PC-3 (cell line): ENCODE measurements at regions not wholly inside any gene's neighbourhood (a gene's known extent, or its start where the extent isn't known, plus 50 kb on each side); places are given as distances from the start of the nearest gene placed in this dataset.

Experiments
- ATAC-seq: fragments of 200-7000 bp; cut with Tn5 transposase; 2 replicates; pipeline ENCODE4 v1.9.1; 2020; ENCODE audit warnings: mild to moderate bottlenecking, moderate library complexity
- BruUV-seq: library from RNA; stranded (reverse); fragments of 400-500 nt; replicated peaks from 2 replicates; lab custom pipeline; 2021; lab: Mats Ljungman, UMichigan
- CTCF ChIA-PET: fragments of 300-600 bp; sonication (Branson Sonifier 250); formaldehyde crosslinking; loops from one replicate; lab custom pipeline; 2022; ENCODE audit warnings: antibody characterized with exemption; lab: Charles Lee
- POLR2A ChIA-PET: fragments of 300-600 bp; sonication (Branson Sonifier 250); formaldehyde crosslinking; loops from one replicate; lab custom pipeline; 2022; ENCODE audit warnings: antibody characterized with exemption; ENCODE audit not compliant: unreplicated experiment; lab: Charles Lee
- DNase-seq: peaks from one replicate; pipeline ENCODE4 v3.0.0-alpha.2; 2015
- H2AFZ ChIP-seq: fragments of 300-600 bp; sonication (generic); 2 replicates; pipeline ENCODE4 v1.6.0; 2016; ENCODE audit warnings: antibody characterized with exemption, low read length
- H3F3A ChIP-seq: fragments of 300-600 bp; sonication (generic); one replicate; pipeline ENCODE4 v1.6.0; 2017; ENCODE audit warnings: antibody characterized with exemption, low read length, control low read depth, mild to moderate bottlenecking; ENCODE audit not compliant: unreplicated experiment
- H3K27ac ChIP-seq: fragments of 300-600 bp; sonication (generic); 2 replicates; pipeline ENCODE4 v1.5.1; 2016; ENCODE audit warnings: mild to moderate bottlenecking, low read length
- H3K27me3 ChIP-seq: fragments of 300-600 bp; sonication (generic); 2 replicates; pipeline ENCODE4 v1.6.1; 2016; ENCODE audit warnings: low read length, mixed read lengths
- H3K36me3 ChIP-seq: fragments of 300-600 bp; sonication (generic); 2 replicates; pipeline ENCODE4 v1.6.1; 2016; ENCODE audit warnings: low read depth, mixed run types, low read length, mixed read lengths
- H3K4me1 ChIP-seq: fragments of 300-600 bp; sonication (generic); 2 replicates; pipeline ENCODE4 v1.5.1; 2016; ENCODE audit warnings: low read length; ENCODE audit not compliant: insufficient read depth
- H3K4me2 ChIP-seq: fragments of 300-600 bp; sonication (generic); 2 replicates; pipeline ENCODE4 v1.6.0; 2016; ENCODE audit warnings: low read length
- H3K4me3 ChIP-seq: fragments of 300-600 bp; sonication (generic); 2 replicates; pipeline ENCODE4 v1.5.1; 2016; ENCODE audit warnings: mild to moderate bottlenecking, low read length, mixed read lengths
- H3K79me2 ChIP-seq: fragments of 300-600 bp; sonication (generic); 2 replicates; pipeline ENCODE4 v1.6.1; 2017; ENCODE audit warnings: low read length, mixed read lengths
- H3K9ac ChIP-seq: fragments of 300-600 bp; sonication (generic); 2 replicates; pipeline ENCODE4 v1.6.0; 2016; ENCODE audit warnings: mild to moderate bottlenecking, low read length
- H3K9me2 ChIP-seq: fragments of 300-600 bp; sonication (generic); replicated peaks from 2 replicates; pipeline ENCODE4 v1.6.1; 2016; ENCODE audit warnings: mixed run types, low read length, mixed read lengths
- H3K9me3 ChIP-seq: fragments of 300-600 bp; sonication (generic); 2 replicates; pipeline ENCODE4 v1.6.1; 2016; ENCODE audit warnings: low read length, mixed read lengths
- H4K20me1 ChIP-seq: fragments of 300-600 bp; sonication (generic); 2 replicates; pipeline ENCODE4 v1.6.1; 2016; ENCODE audit warnings: low read length, mixed read lengths
- CTCF ChIP-seq: fragments of 300-600 bp; sonication (generic); conservative IDR thresholded peaks from 2 replicates; pipeline ENCODE4 v1.5.1; 2017; ENCODE audit warnings: antibody characterized with exemption, low read depth, mild to moderate bottlenecking, low read length
- EZH2 ChIP-seq: fragments of 300-600 bp; sonication (generic); IDR thresholded peaks from one replicate; pipeline ENCODE4 v1.6.1; 2017; ENCODE audit warnings: antibody characterized with exemption, mild to moderate bottlenecking, low read length; ENCODE audit not compliant: unreplicated experiment
- EZH2phosphoT487 ChIP-seq: fragments of 300-600 bp; sonication (generic); IDR thresholded peaks from 2 replicates; pipeline ENCODE4 v1.6.1; 2018; ENCODE audit warnings: mild to moderate bottlenecking, antibody characterized with exemption, low read length, borderline replicate concordance
- intact Hi-C: fragments of 100-400 bp; cut with micrococcal nuclease; formaldehyde crosslinking; loops from 2 replicates; pipeline ENCODE4 v1.9.0; 2023

GRCh38 chr3:148205977-148206376 is 491.7 kb upstream of the AGTR1 start:
- H3K4me2 ChIP-seq: no peak overlapping the region
- ChIA-PET POLR2A (no interaction called here), CTCF (no interaction called here)
- no peaks in the 10 kb centered on the region for H3K4me1 ChIP-seq
- BruUV-seq: no TSS peak
- H3K9ac ChIP-seq: no peak overlapping the region
- no peaks in the 10 kb centered on the region for H3F3A ChIP-seq
- H3K79me2 ChIP-seq: no peaks in the 10 kb centered on the region
- no peak for DNase-seq
- H4K20me1 ChIP-seq: no peaks in the 10 kb centered on the region
- no peaks in the 10 kb centered on the region for H3K9me3 ChIP-seq
- intact Hi-C loops: no loop called here
- TF ChIP-seq EZH2 (no peak), EZH2phosphoT487 (no peak), CTCF (no peak)
- no peaks in the 10 kb centered on the region for H3K27me3 ChIP-seq
- H3K4me3 ChIP-seq: no peak overlapping the region
- no peak overlapping the region for H2AFZ ChIP-seq
- no peak for ATAC-seq
- no peak overlapping the region for H3K27ac ChIP-seq
- H3K36me3 ChIP-seq: no peaks in the 10 kb centered on the region
- H3K9me2 ChIP-seq: no peaks in the 10 kb centered on the region

- Histone ChIP-seq H3K27me3 (no peaks in the 10 kb centered on the region), H4K20me1 (no peaks in the 10 kb centered on the region), H3K36me3 (no peaks in the 10 kb centered on the region), H3K4me2 (no peak overlapping the region), H3F3A (no peaks in the 10 kb centered on the region), H3K4me1 (no peaks in the 10 kb centered on the region), H3K9ac (no peak overlapping the region), H3K9me3 (no peaks in the 10 kb centered on the region), H3K9me2 (no peaks in the 10 kb centered on the region), H3K4me3 (no peak overlapping the region), H2AFZ (no peak overlapping the region), H3K27ac (no peak overlapping the region), H3K79me2 (no peaks in the 10 kb centered on the region)
- POLR2A ChIA-PET: no interaction called here
- CTCF ChIA-PET: no interaction called here
- no peak for DNase-seq
- no TSS peak for BruUV-seq
- TF ChIP-seq CTCF (no peak), EZH2phosphoT487 (no peak), EZH2 (no peak)
- intact Hi-C loops: no loop called here
- no peak for ATAC-seq
Observed at GRCh38 chr3:148206446-148206845, 491.3 kb upstream of the AGTR1 start.

GRCh38 chr3:148208975-148209374 is 488.7 kb upstream of the AGTR1 start:
- Histone ChIP-seq H3K4me1 (no peaks in the 10 kb centered on the region), H3K4me2 (no peak overlapping the region), H3K27me3 (no peaks in the 10 kb centered on the region), H3K27ac (peak overlapping the region; percentile 19; the same call in 1 of the 2 replicates), H2AFZ (no peak overlapping the region), H4K20me1 (no peaks in the 10 kb centered on the region), H3F3A (no peaks in the 10 kb centered on the region), H3K9me3 (no peaks in the 10 kb centered on the region), H3K9ac (no peak overlapping the region), H3K79me2 (no peaks in the 10 kb centered on the region), H3K4me3 (no peak overlapping the region), H3K9me2 (no peaks in the 10 kb centered on the region), H3K36me3 (no peaks in the 10 kb centered on the region)
- DNase-seq (peak; percentile 43), ATAC-seq (peak; percentile 67)
- intact Hi-C loops: no loop called here
- ChIA-PET CTCF (no interaction called here), POLR2A (no interaction called here)
- TF ChIP-seq EZH2phosphoT487 (no peak), CTCF (no peak), EZH2 (no peak)
- BruUV-seq: no TSS peak
